Stimulated activated CD4-positive, alpha-beta T cell treated with anti-CD3 and anti-CD28 coated beads, TNF-alpha, amount 100 ng/mL, for 24 hours (primary cell): ENCODE measurements at regions not wholly inside any gene's neighbourhood (a gene's known extent, or its start where the extent isn't known, plus 50 kb on each side); places are given as distances from the start of the nearest gene placed in this dataset.
"Not testable (repeated sequence)": the region's sequence is repeated elsewhere in the genome, so short reads cannot be mapped to it uniquely, and the experiment has no call there.

ENCODE experiments used
- DNase-seq, 3 experiments: peaks; one replicate each; pipeline ENCODE4 v3.0.0-alpha.2; 2020; ENCODE audit warnings: low read depth in 3 of 3

- no peak for DNase-seq
Observed at GRCh38 chr17:31748881-31749280, 110.2 kb downstream of the COPRS start.

DNA sequence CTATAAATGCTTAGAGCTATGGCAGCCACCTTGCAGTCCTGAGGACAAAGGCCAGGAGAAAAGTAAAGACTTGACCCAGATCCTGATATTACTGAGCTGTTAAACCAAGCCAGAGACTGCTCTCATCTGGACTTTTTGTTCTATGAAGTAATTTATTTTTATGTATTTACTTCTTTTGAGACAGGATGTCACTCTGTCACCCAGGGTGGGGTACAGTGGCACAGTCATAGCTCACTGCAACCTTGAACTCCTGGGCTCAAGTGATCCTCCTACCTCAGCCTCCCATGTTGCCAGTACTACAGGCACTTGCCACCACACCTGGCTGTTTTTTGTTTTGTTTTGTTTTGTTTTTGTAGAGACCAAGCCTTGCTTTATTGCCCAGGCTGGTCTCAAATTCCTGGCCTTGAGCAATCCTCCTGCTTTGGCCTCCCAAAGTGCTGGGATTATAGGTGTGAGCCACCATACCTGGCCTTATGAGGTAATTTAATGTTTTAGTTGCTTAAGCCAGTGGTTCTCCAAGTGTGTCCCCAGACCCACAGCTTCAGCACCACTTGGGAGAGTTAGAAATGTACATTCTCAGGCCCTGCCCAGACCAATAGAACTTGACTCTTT is 112.1 kb downstream of the COPRS start:
- DNase-seq = no peak

- no peak for DNase-seq
Observed at GRCh38 chr17:31745964-31746600, 113.0 kb downstream of the COPRS start.

- no peak for DNase-seq
Observed at GRCh38 chr17:31744511-31744951, 114.5 kb downstream of the COPRS start.

DNA sequence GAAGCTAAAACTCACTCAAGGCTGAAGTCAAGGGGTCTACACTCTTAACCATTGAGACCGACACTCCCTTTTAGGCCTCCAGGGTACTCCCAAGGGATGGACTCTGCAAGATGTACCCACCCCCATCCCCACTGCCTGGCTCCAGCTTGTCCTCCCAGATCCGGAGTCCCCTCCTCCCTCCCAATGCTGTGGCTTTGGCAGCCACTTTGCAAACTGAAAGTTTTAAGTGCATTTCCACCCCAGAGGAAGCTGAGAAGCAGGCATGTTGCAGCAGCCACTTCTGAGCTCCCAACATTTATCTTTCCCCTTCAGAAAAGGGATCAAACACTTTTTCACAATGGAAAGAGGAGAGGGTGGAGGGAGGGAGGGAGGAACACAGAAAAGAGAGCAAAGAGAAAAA is 115.2 kb downstream of the COPRS start:
- DNase-seq = no peak

DNA sequence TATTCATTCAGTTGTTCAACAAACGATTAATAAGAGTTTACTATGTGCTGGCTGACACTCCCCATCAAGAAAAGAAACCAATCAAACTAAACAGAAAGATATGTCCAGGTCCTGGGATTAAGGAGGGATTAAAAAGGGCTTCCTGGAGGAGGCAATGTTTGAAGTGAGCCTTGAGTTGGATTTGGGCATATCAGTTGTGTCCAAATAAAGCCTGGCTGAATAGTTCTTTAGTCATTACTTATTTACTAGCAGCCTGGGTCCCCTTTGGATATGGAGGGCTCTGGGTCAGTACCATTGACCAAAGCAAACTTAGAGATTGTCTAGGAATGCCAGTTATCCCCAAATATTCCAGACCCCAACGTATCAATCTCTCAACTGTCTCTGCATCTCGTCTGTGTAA is 117.7 kb downstream of the COPRS start:
- no peak for DNase-seq

GRCh38 chr17:31740611-31741082 is 118.4 kb downstream of the COPRS start:
- no peak for DNase-seq

GRCh38 chr17:31738996-31739699 is 119.9 kb downstream of the COPRS start:
- DNase-seq = no peak

DNA sequence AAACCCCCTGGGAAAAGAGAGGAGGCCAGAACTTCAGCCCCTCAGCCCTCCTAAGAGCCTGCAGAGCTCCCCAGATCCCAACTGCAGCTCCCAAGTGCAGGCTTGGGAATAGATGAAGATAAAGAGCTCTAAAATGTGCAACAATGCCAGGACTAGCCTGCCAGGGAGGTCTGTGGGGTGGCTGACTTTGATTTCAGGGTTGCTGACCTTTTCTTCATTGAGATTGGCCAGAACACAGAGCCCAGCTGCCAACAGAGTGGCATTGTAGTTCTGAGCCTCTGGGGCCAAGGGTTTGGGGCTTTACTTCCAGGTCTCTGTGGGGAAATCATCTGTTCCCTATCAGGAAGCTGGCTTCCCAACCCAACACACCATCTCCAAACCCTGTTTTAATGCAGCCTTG is 120.6 kb downstream of the COPRS start:
- no peak for DNase-seq

- DNase-seq = no peak
Observed at GRCh38 chr17:31738067-31738466, 121.0 kb downstream of the COPRS start.

- DNase-seq = no peak
Observed at GRCh38 chr17:31736855-31737625, 122.0 kb downstream of the COPRS start.

DNA sequence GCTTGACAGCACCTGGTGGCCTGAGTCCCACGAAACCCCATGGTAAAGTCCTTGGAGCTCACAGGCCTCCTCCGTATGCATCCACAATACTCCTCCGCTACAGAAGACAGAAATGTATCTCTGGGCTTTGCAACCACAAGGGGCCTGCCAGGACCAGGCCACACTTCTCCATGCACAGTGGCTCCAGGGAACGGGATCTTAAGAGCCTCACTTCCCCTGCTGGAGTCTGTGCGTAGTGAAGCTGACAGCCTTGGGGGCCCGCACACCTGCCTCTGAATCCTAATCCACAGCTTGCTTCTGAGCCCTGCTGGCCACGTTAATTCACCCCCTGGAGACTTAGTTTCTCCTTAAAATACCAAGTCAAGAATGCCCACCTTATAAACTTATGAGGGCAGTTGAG is 125.7 kb downstream of the COPRS start:
- DNase-seq = no peak

- DNase-seq = not testable (repeated sequence)
Observed at GRCh38 chr17:31731585-31732154, 127.4 kb downstream of the COPRS start.

DNA sequence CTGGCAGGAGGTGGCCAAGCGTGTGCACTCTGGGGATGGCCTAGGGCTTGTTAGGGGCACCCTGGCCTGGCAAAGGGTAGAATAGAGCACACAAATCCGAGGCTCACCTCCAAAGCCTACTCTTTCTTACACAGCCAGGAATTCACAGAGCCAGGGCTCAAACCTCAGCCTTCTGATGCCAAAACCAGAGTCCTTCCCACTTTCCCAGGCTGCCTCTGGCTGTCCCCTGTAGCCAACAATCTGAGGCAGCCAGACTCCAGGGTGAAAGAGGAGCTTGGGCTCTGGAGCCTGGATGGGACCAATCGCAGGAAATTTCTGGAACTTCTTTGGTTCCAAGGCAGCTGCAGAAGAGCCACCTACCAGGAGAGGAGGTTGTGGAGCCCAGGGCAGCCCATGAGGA is 127.9 kb downstream of the COPRS start:
- no peak for DNase-seq

DNA sequence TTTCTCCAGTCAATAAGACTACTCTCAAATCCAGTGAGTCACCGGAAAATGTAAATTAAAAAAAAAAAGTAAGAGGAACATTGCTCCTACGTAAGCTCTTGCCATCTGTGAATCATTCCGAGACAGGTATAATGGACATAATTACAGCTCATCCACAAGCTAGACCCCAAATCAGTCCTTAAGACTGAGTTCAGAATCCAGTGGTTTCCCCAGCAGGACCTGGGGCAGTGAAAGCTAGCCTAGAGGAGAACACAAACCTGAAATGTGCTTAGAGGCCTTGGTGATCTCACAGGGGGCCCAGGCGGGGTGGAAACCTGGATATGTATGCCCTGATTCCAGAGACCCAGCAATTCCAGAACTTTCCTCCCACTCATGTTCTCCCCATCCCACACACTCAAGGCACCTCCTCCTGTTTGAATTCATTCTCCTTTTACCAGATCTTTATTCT is 132.0 kb downstream of the COPRS start:
- no peak for DNase-seq

DNA sequence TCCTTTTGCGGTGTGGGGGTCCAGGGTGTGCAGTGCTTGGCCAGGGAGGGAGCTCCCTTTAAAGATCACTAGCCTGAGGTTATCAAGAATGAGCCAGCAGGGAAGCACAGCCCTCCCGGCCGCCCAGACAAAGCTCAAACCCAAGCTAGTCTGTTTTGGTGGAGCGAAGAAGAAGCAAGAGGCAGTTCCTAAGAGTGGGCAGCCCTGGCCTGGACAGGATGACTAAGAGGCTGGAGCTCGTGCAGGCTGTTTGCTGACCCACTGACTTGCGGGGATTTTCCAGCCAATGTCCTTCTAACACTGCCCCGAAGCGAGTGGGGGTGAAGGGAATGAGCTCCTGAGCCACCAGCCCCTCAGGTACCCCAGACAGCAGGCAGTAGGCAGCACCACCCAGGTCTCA is 134.4 kb downstream of the COPRS start:
- DNase-seq = no peak

GRCh38 chr17:31724026-31724425 is 135.0 kb downstream of the COPRS start:
- DNase-seq = no peak

DNA sequence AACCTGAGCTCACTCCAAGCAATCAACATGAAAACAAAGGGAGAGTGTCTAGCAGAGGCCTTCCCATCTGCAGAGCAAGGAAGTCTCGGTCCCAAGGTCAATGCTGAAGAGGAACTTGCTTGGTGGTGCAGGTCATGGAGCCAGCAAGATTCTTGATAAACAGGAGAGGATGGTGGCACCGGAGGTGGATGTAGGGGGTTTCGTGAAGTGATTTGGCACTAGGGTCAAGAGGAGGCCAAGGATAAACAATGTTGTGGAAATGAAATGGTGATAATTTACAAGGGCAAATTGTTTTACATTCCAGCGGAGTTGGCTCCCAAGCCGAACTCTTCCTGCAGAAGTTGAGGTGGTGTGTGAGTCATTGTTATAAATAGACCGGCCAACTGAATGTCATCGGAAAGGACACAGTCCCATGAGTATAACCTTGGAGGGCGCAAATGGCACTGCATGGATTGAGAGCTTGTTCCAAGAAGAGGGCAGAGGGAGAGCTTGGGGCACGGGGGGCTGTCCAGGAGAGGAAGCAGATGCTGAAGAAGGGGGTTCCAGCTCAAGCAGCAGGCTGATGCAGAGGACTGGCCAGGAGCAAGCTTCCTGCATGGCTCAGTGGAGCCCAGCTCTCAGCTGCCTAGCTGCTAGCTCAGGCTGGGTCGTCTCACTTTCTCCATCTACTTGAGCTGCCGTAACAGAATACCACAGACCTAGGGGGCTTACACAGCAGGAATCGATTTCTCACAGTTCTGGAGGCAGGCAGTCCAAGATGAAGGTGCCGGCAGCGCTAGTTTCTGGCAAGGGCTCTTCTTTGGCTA is 136.6 kb downstream of the COPRS start:
- no peak for DNase-seq

DNA sequence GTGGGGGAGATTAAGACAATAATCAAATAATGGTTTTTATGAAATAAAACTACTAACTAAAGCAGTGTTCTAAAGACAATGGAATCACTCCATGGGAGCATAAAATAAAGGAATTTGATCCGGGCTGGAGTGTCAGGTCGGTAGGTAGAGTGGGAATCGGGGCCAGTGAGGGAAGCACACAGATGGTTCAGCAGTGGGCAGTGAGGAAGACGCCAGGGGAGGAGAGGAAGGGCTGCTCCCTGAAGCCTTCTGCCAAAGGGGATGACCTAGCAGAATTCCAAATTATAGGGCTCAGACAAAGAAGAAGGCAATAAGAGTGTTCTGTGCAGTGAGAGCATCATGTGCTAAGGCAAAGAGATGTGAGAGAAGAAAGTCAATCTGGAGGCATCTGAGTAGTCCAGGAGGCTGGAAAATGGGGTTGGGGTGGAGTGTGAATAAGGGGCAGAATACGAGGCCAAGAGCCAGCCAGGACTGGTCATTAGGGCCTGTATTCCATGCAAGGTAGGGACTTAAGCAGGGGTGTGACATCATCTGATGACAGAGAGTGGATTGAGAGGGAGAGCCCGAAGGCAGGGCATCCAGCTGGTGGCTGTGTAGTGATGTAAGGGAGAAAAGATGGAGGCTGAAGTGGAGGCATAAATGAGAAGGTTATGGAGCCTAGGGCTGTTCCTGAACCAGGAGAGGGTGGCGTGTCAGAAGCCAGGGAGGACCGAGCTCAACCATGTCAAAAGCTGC is 137.6 kb downstream of the COPRS start:
- no peak for DNase-seq

GRCh38 chr17:31717251-31717650 is 141.8 kb downstream of the COPRS start:
- not testable (repeated sequence) for DNase-seq
